ENCODE measurements at regions not wholly inside any gene's neighbourhood (a gene's known extent, or its start where the extent isn't known, plus 50 kb on each side); places are given as distances from the start of the nearest gene placed in this dataset.

- TF ChIP-seq, protein P1, sequence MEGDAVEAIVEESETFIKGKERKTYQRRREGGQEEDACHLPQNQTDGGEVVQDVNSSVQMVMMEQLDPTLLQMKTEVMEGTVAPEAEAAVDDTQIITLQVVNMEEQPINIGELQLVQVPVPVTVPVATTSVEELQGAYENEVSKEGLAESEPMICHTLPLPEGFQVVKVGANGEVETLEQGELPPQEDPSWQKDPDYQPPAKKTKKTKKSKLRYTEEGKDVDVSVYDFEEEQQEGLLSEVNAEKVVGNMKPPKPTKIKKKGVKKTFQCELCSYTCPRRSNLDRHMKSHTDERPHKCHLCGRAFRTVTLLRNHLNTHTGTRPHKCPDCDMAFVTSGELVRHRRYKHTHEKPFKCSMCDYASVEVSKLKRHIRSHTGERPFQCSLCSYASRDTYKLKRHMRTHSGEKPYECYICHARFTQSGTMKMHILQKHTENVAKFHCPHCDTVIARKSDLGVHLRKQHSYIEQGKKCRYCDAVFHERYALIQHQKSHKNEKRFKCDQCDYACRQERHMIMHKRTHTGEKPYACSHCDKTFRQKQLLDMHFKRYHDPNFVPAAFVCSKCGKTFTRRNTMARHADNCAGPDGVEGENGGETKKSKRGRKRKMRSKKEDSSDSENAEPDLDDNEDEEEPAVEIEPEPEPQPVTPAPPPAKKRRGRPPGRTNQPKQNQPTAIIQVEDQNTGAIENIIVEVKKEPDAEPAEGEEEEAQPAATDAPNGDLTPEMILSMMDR (IDR thresholded peaks at IDR 0.05), result no peak
- TF ChIP-seq POLR2AphosphoS5 (IDR thresholded peaks at IDR 0.05; ENCODE audit: insufficient read depth in 1 of 2, low read depth in 1 of 2) (no peak), POLR2A (IDR thresholded peaks at IDR 0.05) (no peak)
Measured at GRCh38 chr21:23804866-23805265, 1802.4 kb downstream of the MRPL39 start.

All from vagina (tissue), 2 donors.